Medulla oblongata (tissue), 1 donor: ENCODE measurements at regions not wholly inside any gene's neighbourhood (a gene's known extent, or its start where the extent isn't known, plus 50 kb on each side); places are given as distances from the start of the nearest gene placed in this dataset.

ENCODE experiments used
- DNase-seq: peaks from one replicate; pipeline ENCODE4 v3.0.0-alpha.2; 2015; ENCODE audit errors: extremely low spot score

- no peak for DNase-seq
Observed at GRCh38 chr7:13293264-13294002, 606.0 kb downstream of the ARL4A start.

GRCh38 chr7:13307040-13307439 is 619.6 kb downstream of the ARL4A start:
- no peak for DNase-seq

DNA sequence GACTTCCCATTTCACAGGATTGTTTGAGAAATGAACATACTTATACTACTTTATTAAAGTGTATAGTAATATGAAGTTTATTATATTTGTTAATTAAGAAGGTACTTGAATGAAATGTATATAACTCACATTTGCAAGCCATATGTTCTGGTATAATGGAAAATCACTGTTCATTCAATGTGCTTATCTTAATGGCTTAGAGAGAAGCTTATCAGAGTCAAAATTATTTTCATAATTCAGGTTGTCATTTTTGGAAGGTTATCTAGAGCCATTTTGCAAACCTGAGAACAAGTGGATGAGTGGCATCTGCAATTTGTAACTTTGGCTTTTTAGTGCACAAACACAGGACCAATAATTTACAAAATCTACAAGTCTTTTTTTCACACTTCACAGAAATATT is 621.0 kb downstream of the ARL4A start:
- DNase-seq = no peak

DNA sequence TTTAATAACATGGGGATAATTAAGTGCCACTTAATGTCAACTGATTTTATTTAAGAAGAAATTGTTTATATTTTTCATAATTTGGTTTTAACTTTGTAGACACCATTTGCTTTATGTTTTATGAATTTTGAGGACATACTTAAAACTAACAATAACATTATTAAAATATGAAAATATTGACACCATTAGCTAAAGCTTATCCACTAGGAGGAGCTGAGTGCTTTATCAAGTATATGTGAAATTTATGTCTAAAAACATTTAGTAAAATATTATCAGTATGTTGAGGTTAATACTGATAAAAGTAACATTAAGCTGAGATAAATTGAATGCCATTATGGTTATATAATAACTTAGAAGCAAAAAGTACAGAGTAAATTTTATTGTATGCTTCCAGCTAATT is 622.1 kb downstream of the ARL4A start:
- no peak for DNase-seq

- no peak for DNase-seq
Observed at GRCh38 chr7:13312307-13312706, 624.9 kb downstream of the ARL4A start.

DNA sequence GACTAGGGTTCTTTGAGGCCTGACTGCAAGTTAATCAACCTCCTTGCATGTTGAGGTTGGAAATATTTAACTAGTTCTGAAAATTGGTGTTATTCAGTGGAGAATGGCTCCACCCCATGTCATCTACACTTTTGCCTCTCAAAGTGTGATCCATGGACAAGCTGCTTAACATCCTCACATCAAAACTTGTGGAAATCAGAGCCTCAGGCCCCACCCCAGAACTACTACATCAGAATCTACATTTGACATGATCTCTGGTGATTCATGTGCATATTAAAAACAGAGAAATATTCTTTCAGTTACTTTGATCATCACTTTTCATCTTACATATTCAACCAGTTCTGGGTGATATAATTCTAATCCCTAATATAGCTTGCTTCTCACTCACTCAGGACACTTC is 632.9 kb downstream of the ARL4A start:
- DNase-seq = no peak

DNA sequence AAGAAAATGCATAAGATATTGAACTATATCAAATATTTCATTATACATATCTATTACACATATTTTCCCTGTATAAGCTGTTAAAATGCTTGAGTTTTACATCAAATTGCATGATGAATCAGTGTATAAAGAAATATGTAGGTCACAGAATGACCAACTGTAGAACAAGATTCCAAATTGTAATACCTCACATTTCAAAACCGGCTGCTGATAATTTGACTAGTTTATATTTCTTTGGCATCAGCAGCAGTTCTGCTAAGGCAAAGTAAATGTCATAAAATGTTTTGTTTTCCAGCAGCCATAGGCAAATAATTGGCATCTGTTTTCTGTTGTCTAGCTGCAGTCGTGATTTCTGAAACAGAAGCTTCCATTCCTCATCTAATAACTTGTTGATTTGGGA is 633.9 kb downstream of the ARL4A start:
- DNase-seq = no peak

- no peak for DNase-seq
Observed at GRCh38 chr7:13322126-13322525, 634.7 kb downstream of the ARL4A start.

GRCh38 chr7:13327669-13328068 is 640.2 kb downstream of the ARL4A start:
- no peak for DNase-seq

- DNase-seq = no peak
Observed at GRCh38 chr7:13333371-13333770, 645.9 kb downstream of the ARL4A start.

DNA sequence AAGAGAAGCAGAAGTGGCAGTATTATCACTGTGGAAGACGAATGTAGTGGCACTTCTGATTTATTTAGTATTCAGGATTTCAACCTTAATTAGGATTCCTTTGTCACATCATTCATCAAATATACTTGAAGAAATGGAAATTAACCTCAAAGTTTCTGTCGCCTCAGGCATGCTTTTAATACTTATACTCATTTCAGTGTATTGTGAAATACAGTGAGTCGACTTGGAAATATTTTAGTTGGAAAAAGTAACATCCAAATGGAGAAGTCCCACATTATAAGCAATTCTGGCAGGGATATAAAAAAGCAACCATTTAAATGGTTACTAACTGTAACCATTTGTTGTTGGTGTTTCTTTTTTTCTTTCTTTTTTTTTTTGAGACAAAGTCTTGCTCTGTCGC is 648.8 kb downstream of the ARL4A start:
- no peak for DNase-seq

GRCh38 chr7:13352677-13353076 is 636.8 kb downstream of the ETV1 start:
- no peak for DNase-seq

- no peak for DNase-seq
Observed at GRCh38 chr7:13359656-13360055, 629.8 kb downstream of the ETV1 start.

DNA sequence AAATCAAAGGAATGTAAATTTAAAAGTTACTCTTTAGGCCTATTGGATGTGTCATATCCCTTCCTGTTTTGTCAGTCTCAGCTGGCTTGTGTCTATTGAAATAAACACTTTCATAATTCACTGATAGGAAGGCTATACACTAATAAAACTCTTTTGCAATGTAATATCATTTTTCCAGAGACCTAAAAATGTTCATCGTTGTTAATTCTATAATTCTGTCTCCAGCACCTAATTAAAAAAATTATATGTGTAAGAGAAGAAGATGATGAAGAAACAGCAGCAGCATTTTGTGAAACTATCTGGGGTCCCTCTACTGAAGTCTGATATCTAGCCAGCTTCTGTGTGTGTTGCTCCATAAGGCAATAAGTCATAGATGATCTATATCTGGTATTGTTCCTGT is 602.7 kb downstream of the ETV1 start:
- no peak for DNase-seq

DNA sequence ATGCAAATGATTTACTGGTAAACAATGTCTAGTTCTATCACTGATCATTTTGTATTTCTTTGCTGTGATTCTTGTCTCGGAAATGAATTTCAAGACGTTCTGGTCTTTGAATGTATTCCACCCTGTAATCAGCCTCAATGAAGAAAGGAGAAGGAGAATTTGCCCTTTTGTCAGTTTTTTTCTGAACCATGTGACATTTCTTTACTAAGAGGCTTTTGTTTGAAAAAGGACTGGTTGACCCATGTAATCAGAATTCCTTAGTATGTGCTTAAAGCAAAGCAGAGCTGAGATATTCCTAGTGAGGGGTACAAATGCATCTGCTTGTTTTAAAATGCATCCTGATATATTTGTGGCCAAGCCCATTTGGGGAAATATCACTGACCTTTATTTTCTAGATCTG is 581.6 kb downstream of the ETV1 start:
- DNase-seq = peak; percentile 6

- DNase-seq = no peak
Observed at GRCh38 chr7:13411151-13411550, 578.3 kb downstream of the ETV1 start.

GRCh38 chr7:13411636-13412035 is 577.8 kb downstream of the ETV1 start:
- no peak for DNase-seq

DNA sequence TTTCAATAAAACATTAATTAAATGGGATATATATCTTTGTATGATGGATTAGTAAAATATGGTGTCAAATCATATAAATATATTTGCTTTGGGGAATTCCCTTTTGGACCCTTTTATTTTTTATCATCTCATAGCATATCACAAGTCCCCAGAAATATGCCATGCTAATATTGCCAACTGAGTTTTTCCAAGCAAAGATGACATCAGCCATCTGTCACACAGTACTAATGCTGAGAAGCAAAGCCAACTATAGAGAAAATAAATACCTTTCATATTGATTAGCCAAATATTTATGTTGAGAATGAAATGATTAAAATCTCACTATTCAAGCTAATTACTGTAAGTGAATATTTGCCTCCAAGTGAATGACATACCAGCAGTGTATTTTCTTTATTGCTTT is 575.3 kb downstream of the ETV1 start:
- DNase-seq = no peak

GRCh38 chr7:13414661-13415107 is 574.8 kb downstream of the ETV1 start:
- no peak for DNase-seq

- DNase-seq = no peak
Observed at GRCh38 chr7:13416071-13416470, 573.4 kb downstream of the ETV1 start.

GRCh38 chr7:13416544-13416943 is 572.9 kb downstream of the ETV1 start:
- no peak for DNase-seq

DNA sequence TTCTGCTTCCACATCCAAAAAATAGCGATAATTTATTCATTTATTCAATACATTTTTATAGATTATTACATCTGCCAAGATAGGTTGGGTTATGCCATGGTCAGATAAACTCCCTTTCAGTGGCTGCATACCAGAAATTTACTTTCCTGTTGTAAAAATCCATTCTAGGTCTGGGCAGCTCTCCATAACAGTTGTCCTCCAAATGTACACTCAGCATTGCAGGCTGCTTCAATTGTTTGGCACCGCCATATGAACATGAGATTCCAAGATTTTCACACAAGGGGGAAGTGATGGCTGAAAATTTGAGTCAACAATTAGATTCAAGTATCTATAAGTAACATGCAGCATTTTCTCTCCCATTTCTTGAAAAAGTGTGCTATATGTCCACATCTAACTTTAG is 568.7 kb downstream of the ETV1 start:
- no peak for DNase-seq

DNA sequence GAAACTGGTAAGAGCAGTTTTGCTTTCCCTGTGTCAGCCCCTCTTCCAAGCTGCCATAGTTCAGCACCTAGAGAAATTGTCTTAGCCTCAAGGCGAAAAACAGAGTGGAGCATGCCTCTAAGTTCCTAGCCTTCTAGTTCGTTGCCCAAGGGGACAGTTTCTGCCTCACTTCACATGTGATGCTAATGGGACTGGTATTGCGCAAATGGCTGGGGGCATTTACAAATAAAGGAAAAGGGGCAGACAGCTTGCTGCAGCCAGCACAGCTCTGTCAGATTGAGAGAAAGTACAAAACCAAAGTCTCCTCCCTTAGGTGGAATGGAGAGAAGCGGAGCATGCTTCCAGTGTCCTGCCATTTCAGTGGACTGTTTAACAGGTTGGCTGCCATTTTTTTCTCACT is 567.7 kb downstream of the ETV1 start:
- DNase-seq = no peak

GRCh38 chr7:13433946-13434345 is 555.5 kb downstream of the ETV1 start:
- no peak for DNase-seq
